Aorta (tissue), 5 donors: ENCODE measurements at regions not wholly inside any gene's neighbourhood (a gene's known extent, or its start where the extent isn't known, plus 50 kb on each side); places are given as distances from the start of the nearest gene placed in this dataset.

ENCODE experiments used
- ATAC-seq: fragments of 200-7000 bp; cut with Tn5 transposase; one replicate; pipeline ENCODE4 v1.9.1; 2022; ENCODE audit warnings: moderate library complexity; ENCODE audit not compliant: low FRiP score
- DNase-seq, 2 donors: peaks; one replicate each; pipeline ENCODE4 v3.0.0-alpha.2; 2020
- H3K27ac ChIP-seq, 2 donors: one replicate each; pipeline ENCODE4 v1.5.1; 2013; ENCODE audit warnings: low read length in 2 of 2, mild to moderate bottlenecking in 2 of 2, moderate library complexity in 2 of 2, control low read depth in 1 of 2, inconsistent platforms in 1 of 2, low read depth in 1 of 2
- H3K27me3 ChIP-seq, 2 donors: one replicate each; pipeline ENCODE4 v1.6.1; 2013; ENCODE audit warnings: control low read depth in 1 of 2, low read length in 1 of 2, mild to moderate bottlenecking in 1 of 2, moderate library complexity in 1 of 2; ENCODE audit not compliant: insufficient read depth in 2 of 2, control insufficient read depth in 1 of 2
- H3K36me3 ChIP-seq, 2 donors: one replicate each; pipeline ENCODE4 v1.6.1; 2013; ENCODE audit warnings: control low read depth in 1 of 2, low read length in 1 of 2, mild to moderate bottlenecking in 1 of 2; ENCODE audit not compliant: insufficient read depth in 2 of 2, control insufficient read depth in 1 of 2
- H3K4me1 ChIP-seq, 2 donors: one replicate each; pipeline ENCODE4 v1.6.1; 2013; ENCODE audit warnings: low read length in 2 of 2, control low read depth in 1 of 2, mild to moderate bottlenecking in 1 of 2, moderate library complexity in 1 of 2; ENCODE audit not compliant: insufficient read depth in 2 of 2, control insufficient read depth in 1 of 2
- H3K4me3 ChIP-seq, 2 donors: one replicate each; pipeline ENCODE4 v1.5.1; 2013; ENCODE audit warnings: low read length in 2 of 2, control low read depth in 1 of 2, mild to moderate bottlenecking in 1 of 2
- H3K9me3 ChIP-seq: one replicate; pipeline ENCODE4 v1.6.1; 2013; ENCODE audit warnings: mild to moderate bottlenecking, low read length; ENCODE audit not compliant: control insufficient read depth
- WGBS, 2 donors: extraction: QIAGEN DNeasy Blood & Tissue Kit; methylation state at CpG; one replicate each; pipeline ENCODE4 v1.1.7; 2013; 5-methylcytosine and 5-hydroxymethylcytosine counted together
- intact Hi-C, 2 donors: fragments of 100-400 bp; cut with DNase I; formaldehyde crosslinking; loops; one replicate each; pipeline versions ENCODE4 v1.14.2 to v1.15.0; 2022
- donor health status: healthy with polysubstance abuse.
- donor health status: Bipolar disorder and iron deficiency.
- donor health status: DM: no; HTN: no; CAD: no.
- donor health status: DM: no; HTN: no; CAD: no.
- donor health status: DM: yes; HTN: yes; CAD: no.

GRCh38 chr9:1442105-1442504 lies 391.9 kb downstream of the DMRT2 start:
- no peak for DNase-seq

GRCh38 chr9:1443450-1443849 lies 393.3 kb downstream of the DMRT2 start:
- 69 to 85% methylated on average over 1 of the region's 1 CpG for WGBS, 2 donors
- H3K4me3 ChIP-seq, result no peak overlapping the region
- ATAC-seq (no peak), DNase-seq (no peak)
- H3K36me3 ChIP-seq, result no peaks in the 10 kb centered on the region
- no peaks in the 10 kb centered on the region for H3K27me3 ChIP-seq
- no peak overlapping the region for H3K27ac ChIP-seq
- intact Hi-C loops, result no loop called here
- H3K4me1 ChIP-seq, result no peaks in the 10 kb centered on the region
- H3K9me3 ChIP-seq, result no peaks in the 10 kb centered on the region

More at GRCh38 chr9:1442105-1442504, 391.9 kb downstream of the DMRT2 start:
- ATAC-seq, result no peak
- 93 to 94% methylated on average over 1 of the region's 1 CpG for WGBS, 2 donors
- no peaks in the 10 kb centered on the region for H3K36me3 ChIP-seq
- no peak overlapping the region for H3K27ac ChIP-seq
- intact Hi-C loops, result no loop called here
- H3K4me3 ChIP-seq, result no peak overlapping the region
- no peaks in the 10 kb centered on the region for H3K4me1 ChIP-seq
- H3K9me3 ChIP-seq, result no peaks in the 10 kb centered on the region
- no peaks in the 10 kb centered on the region for H3K27me3 ChIP-seq

DNA sequence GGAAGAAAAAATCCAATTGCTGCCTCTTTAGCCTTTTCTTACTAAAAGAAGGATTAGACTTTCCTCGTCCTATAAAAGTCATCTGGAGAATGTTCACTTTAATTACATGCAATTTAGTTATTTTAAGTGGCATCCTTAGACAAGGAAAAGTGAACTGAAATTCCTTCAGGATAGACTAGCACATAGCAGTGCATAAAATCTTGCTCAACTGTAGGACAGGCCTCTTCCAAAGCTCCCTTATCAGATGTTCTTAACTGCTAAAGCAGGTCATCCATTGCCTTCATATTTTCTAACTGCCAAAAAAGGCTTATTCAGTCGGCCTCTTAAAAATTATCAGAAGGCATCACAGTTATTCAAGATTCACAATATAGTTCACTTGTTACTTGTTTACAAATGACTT lies 396.5 kb downstream of the DMRT2 start:
- DNase-seq (no peak), ATAC-seq (no peak)
- Histone ChIP-seq H3K4me1 (no peaks in the 10 kb centered on the region), H3K27me3 (no peaks in the 10 kb centered on the region), H3K9me3 (no peaks in the 10 kb centered on the region), H3K4me3 (no peak overlapping the region), H3K36me3 (no peaks in the 10 kb centered on the region), H3K27ac (no peak overlapping the region)
- intact Hi-C loops, result no loop called here
- 60 to 65% methylated on average over 2 of the region's 2 CpGs for WGBS, 2 donors

DNA sequence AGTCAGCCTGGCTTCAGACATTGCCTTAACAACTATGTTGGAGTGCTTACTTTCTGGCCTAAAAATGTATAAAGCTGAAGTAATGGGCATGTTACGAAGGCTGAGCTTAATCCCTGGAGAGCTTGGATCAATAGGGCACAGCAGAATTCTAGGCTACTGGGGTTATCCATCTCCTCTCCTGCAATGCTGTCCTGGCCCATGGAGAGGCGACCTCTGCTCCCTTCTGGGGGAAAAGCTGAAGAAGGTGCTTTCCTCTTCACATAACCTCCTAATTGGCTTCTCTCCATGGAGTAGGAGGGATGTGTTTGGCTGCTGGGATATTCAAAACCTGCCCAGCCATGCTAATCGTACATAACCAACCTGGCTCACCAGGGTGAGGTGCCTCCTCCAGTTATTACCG lies 403.5 kb downstream of the DMRT2 start:
- no peak for ATAC-seq
- H3K27ac ChIP-seq, result no peak overlapping the region
- 60 to 64% methylated on average over 4 of the region's 4 CpGs for WGBS, 2 donors

GRCh38 chr9:1454211-1454610 lies 404.1 kb downstream of the DMRT2 start:
- peaks cover 1% of the 10 kb centered on the region for H3K9me3 ChIP-seq
- no peak overlapping the region for H3K27ac ChIP-seq
- H3K4me1 ChIP-seq, result no peaks in the 10 kb centered on the region
- no peaks in the 10 kb centered on the region for H3K36me3 ChIP-seq
- 24 to 25% methylated on average over 1 of the region's 1 CpG for WGBS, 2 donors
- no peak for DNase-seq
- intact Hi-C loops, result no loop called here
- no peak overlapping the region for H3K4me3 ChIP-seq
- no peak for ATAC-seq
- peaks cover 0 to 2% of the 10 kb centered on the region in 2 donors for H3K27me3 ChIP-seq

More for the DNA sequence above, 403.5 kb downstream of the DMRT2 start:
- peaks cover 1% of the 10 kb centered on the region for H3K9me3 ChIP-seq
- intact Hi-C loops, result no loop called here
- no peak for DNase-seq
- no peaks in the 10 kb centered on the region for H3K4me1 ChIP-seq
- H3K36me3 ChIP-seq, result no peaks in the 10 kb centered on the region
- no peak overlapping the region for H3K4me3 ChIP-seq
- H3K27me3 ChIP-seq, result peaks cover 0 to 2% of the 10 kb centered on the region in 2 donors

- Histone ChIP-seq H3K4me1 (no peaks in the 10 kb centered on the region), H3K27ac (no peak overlapping the region), H3K4me3 (no peak overlapping the region), H3K36me3 (no peaks in the 10 kb centered on the region), H3K9me3 (peaks cover 1% of the 10 kb centered on the region), H3K27me3 (peaks cover 0 to 2% of the 10 kb centered on the region in 2 donors)
- intact Hi-C loops, result no loop called here
- DNase-seq, result no peak
- 49 to 53% methylated on average over 7 of the region's 7 CpGs for WGBS, 2 donors
- ATAC-seq, result no peak
Measured at GRCh38 chr9:1454616-1455347, 404.6 kb downstream of the DMRT2 start.

GRCh38 chr9:1455766-1456165 lies 405.6 kb downstream of the DMRT2 start:
- H3K27me3 ChIP-seq, result peaks cover 0 to 2% of the 10 kb centered on the region in 2 donors
- no peaks in the 10 kb centered on the region for H3K36me3 ChIP-seq
- WGBS, 2 donors, result 46 to 53% methylated on average over 4 of the region's 4 CpGs
- intact Hi-C loops, result no loop called here
- DNase-seq (no peak), ATAC-seq (no peak)
- H3K27ac ChIP-seq, result no peak overlapping the region
- H3K9me3 ChIP-seq, result peaks cover 1% of the 10 kb centered on the region
- no peak overlapping the region for H3K4me3 ChIP-seq
- H3K4me1 ChIP-seq, result no peaks in the 10 kb centered on the region

- Histone ChIP-seq H3K27me3 (peaks cover 0 to 2% of the 10 kb centered on the region in 2 donors), H3K36me3 (no peaks in the 10 kb centered on the region), H3K4me1 (no peaks in the 10 kb centered on the region), H3K27ac (no peak overlapping the region), H3K4me3 (no peak overlapping the region), H3K9me3 (peaks cover 1% of the 10 kb centered on the region)
- intact Hi-C loops, result no loop called here
- no peak for DNase-seq
- WGBS, 2 donors, result 63 to 66% methylated on average over 4 of the region's 4 CpGs
- ATAC-seq, result no peak
Measured at GRCh38 chr9:1456301-1457024, 406.3 kb downstream of the DMRT2 start.

DNA sequence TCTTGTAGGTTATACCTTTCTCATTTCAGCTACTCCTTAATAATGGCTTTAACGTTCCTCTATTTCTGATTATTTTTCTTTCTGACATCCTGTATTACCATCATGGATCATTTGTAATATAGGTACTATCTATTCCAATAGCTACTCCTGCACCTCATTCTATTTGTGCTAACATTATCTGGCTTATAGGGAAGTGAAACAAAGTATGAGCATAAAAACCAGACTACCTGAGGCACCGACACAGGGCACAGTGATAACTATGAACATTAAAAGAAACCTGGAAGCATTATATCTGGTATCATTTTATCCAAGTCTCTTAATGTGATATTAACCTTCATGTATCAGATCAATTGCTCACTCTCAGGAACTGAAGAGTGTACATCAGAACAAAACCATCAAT lies 407.3 kb downstream of the DMRT2 start:
- H3K27ac ChIP-seq, result no peak overlapping the region
- intact Hi-C loops, result no loop called here
- no peak for ATAC-seq

More for the DNA sequence above, 407.3 kb downstream of the DMRT2 start:
- Histone ChIP-seq H3K4me1 (no peaks in the 10 kb centered on the region), H3K27me3 (peaks cover 0 to 2% of the 10 kb centered on the region in 2 donors), H3K36me3 (no peaks in the 10 kb centered on the region), H3K4me3 (no peak overlapping the region), H3K9me3 (peaks cover 1% of the 10 kb centered on the region)
- 82 to 87% methylated on average over 2 of the region's 2 CpGs for WGBS, 2 donors
- DNase-seq, result no peak
